ENCODE measurements at regions not wholly inside any gene's neighbourhood (a gene's known extent, or its start where the extent isn't known, plus 50 kb on each side); places are given as distances from the start of the nearest gene placed in this dataset.

- POLR2A ChIA-PET = no interaction called here
- H3K36me3 ChIP-seq (ENCODE audit: control insufficient read depth, insufficient read depth, low read length) = no peaks in the 10 kb centered on the region
- CTCF ChIA-PET = no interaction called here
Measured at GRCh38 chr16:80436510-80436909, 104.3 kb upstream of the DYNLRB2 start.

GRCh38 chr16:80433623-80434022 is 107.2 kb upstream of the DYNLRB2 start:
- DNase-seq (ENCODE audit: low read depth) = no peak
- TF ChIP-seq, protein P1, sequence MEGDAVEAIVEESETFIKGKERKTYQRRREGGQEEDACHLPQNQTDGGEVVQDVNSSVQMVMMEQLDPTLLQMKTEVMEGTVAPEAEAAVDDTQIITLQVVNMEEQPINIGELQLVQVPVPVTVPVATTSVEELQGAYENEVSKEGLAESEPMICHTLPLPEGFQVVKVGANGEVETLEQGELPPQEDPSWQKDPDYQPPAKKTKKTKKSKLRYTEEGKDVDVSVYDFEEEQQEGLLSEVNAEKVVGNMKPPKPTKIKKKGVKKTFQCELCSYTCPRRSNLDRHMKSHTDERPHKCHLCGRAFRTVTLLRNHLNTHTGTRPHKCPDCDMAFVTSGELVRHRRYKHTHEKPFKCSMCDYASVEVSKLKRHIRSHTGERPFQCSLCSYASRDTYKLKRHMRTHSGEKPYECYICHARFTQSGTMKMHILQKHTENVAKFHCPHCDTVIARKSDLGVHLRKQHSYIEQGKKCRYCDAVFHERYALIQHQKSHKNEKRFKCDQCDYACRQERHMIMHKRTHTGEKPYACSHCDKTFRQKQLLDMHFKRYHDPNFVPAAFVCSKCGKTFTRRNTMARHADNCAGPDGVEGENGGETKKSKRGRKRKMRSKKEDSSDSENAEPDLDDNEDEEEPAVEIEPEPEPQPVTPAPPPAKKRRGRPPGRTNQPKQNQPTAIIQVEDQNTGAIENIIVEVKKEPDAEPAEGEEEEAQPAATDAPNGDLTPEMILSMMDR (IDR thresholded peaks at IDR 0.05; ENCODE audit: insufficient read depth, low read depth, low read length) = no peak
- CTCF ChIA-PET = no interaction called here

More at GRCh38 chr16:80436510-80436909, 104.3 kb upstream of the DYNLRB2 start:
- Histone ChIP-seq H3K27me3 (ENCODE audit: control insufficient read depth, insufficient read depth, low read length) (no peaks in the 10 kb centered on the region), H3K4me3 (ENCODE audit: low read depth, low read length) (no peak overlapping the region)
- TF ChIP-seq, protein P1 (IDR thresholded peaks at IDR 0.05; ENCODE audit: insufficient read depth, low read depth, low read length) = no peak
- no peak for DNase-seq (ENCODE audit: low read depth)

GRCh38 chr16:80427795-80428194 is 113.0 kb upstream of the DYNLRB2 start:
- no peak for DNase-seq (ENCODE audit: low read depth)
- no peak overlapping the region for H3K4me3 ChIP-seq (ENCODE audit: low read depth, low read length)
- H3K27me3 ChIP-seq (ENCODE audit: control insufficient read depth, insufficient read depth, low read length) = no peaks in the 10 kb centered on the region
- no peaks in the 10 kb centered on the region for H3K36me3 ChIP-seq (ENCODE audit: control insufficient read depth, insufficient read depth, low read length)
- POLR2A ChIA-PET = no interaction called here
- TF ChIP-seq, protein P1 (IDR thresholded peaks at IDR 0.05; ENCODE audit: insufficient read depth, low read depth, low read length) = no peak
- CTCF ChIA-PET = no interaction called here

More at GRCh38 chr16:80433623-80434022, 107.2 kb upstream of the DYNLRB2 start:
- no peaks in the 10 kb centered on the region for H3K36me3 ChIP-seq (ENCODE audit: control insufficient read depth, insufficient read depth, low read length)
- H3K27me3 ChIP-seq (ENCODE audit: control insufficient read depth, insufficient read depth, low read length) = no peaks in the 10 kb centered on the region
- H3K4me3 ChIP-seq (ENCODE audit: low read depth, low read length) = no peak overlapping the region
- POLR2A ChIA-PET = no interaction called here

DNA sequence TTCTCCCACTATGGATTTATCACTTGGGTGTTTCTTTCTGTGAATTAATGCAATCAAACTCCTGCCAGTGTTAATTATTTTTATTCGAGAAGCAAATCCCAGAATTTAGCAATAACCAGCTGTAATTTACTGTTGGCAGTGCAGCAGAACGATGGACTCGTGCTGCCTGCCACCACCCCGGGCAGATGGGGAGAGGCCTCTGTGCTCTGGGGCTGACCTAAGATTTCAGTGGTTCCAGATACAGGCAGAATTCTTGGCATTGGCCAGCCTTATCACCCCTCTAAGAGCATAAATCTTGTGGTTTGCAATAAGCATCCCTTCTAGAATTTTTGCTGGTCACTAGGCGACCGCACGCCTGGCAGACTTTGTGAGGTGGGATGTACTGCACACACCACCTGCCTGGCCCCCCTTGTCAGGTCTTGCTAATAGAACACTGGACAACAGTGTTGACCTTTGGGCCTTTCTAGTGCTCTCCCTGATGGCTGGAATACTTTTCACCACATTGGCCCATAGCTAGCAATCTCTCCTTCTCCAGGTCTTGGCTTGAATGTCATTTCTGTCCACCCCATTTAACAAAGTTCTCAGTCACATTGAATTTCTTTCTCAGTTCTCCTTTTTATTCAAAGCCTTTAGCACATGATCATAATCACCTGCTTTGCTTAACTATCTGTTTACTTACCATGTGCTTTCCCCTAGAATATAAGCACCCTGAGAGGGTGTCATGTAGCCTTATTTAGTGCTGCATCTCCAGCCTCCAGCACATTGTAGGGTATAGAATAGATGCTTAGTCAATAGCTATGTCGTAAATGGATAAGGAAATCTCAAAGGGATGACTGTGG is 122.1 kb upstream of the DYNLRB2 start:
- POLR2A ChIA-PET = no interaction called here
- Histone ChIP-seq H3K27me3 (ENCODE audit: control insufficient read depth, insufficient read depth, low read length) (no peaks in the 10 kb centered on the region), H3K36me3 (ENCODE audit: control insufficient read depth, insufficient read depth, low read length) (no peaks in the 10 kb centered on the region), H3K4me3 (ENCODE audit: low read depth, low read length) (no peak overlapping the region)
- TF ChIP-seq, protein P1 (IDR thresholded peaks at IDR 0.05; ENCODE audit: insufficient read depth, low read depth, low read length) = no peak
- DNase-seq (ENCODE audit: low read depth) = no peak
- CTCF ChIA-PET = no interaction called here

DNA sequence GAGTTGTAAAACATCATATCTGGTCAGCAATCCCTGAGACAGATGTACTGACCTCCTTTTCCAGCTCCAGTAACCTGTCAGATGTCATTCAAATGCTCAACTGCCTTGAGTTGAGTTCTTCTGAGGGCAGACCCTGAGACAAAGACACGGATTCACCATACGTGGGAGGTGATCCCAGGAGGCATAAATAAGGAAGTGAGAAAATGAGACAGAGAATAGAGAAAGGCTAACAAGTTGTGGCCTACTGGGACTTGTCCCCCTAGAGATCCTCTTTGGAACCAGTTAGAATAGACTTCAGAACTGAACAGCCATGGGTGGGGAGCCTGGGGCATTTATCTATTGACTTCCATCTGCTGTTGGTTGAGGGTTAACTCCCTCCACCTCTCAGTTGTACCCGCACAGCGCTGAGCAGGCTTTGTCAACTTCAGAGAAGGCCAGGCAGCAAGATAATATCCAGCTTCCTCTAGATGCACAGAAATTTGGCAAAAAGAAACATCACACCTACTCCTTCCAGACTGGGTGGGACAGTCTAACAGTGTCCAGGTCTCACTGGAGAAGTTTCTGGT is 123.0 kb upstream of the DYNLRB2 start:
- TF ChIP-seq, protein P1 (IDR thresholded peaks at IDR 0.05; ENCODE audit: insufficient read depth, low read depth, low read length) = no peak
- Histone ChIP-seq H3K27me3 (ENCODE audit: control insufficient read depth, insufficient read depth, low read length) (no peaks in the 10 kb centered on the region), H3K36me3 (ENCODE audit: control insufficient read depth, insufficient read depth, low read length) (no peaks in the 10 kb centered on the region), H3K4me3 (ENCODE audit: low read depth, low read length) (no peak overlapping the region)
- ChIA-PET CTCF (no interaction called here), POLR2A (no interaction called here)
- DNase-seq (ENCODE audit: low read depth) = no peak

Data from BJ (cell line).